NB4 (cell line): ENCODE measurements at regions not wholly inside any gene's neighbourhood (a gene's known extent, or its start where the extent isn't known, plus 50 kb on each side); places are given as distances from the start of the nearest gene placed in this dataset.

ENCODE experiments used
- POLR2A ChIP-seq: IDR thresholded peaks from 2 replicates; pipeline ENCODE4 v1.6.1; 2011; ENCODE audit warnings: mild to moderate bottlenecking; ENCODE audit not compliant: insufficient read length; ENCODE audit errors: extremely low read depth
- TF ChIP-seq, protein P1 (sequence below): IDR thresholded peaks from one replicate; pipeline ENCODE4 v1.5.1; 2012; ENCODE audit warnings: low read depth, low read length
- TF ChIP-seq, protein P2 (sequence below): IDR thresholded peaks from 2 replicates; pipeline ENCODE4 v1.6.1; 2011; ENCODE audit warnings: low read depth, low read length

DNA sequence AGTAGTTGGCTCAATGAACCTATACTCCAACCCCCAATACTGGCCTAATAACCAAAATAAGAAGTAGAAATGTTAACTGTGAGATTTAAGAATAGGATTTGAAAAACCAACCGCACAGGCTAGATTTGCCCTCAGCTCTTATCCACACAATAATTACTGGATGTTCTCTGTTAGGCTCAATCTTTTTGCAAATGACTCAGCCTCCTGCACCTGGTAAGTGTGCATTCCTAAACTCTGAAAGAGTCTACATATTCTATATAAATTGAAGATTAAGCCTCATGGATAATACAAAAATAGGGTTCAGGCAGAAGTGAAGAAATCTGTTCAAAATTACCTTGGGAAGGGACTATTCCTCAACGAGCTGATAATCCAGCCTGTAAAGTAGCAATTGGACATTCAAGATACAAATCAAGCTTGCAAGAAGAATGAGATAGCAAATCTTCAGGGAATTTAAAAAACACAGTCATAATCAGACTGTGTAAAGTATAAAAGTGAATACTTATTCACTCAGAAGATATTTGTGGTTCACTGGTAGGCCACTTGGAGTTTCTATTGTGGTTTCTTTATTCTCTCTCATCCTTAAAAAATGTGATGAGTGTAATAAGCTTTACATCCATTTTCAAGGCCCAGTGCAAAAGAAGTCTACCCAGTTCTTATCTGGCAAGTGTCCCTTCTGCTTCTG lies 931.9 kb upstream of the SOX9 start:
- TF ChIP-seq POLR2A, result no peak
- TF ChIP-seq, protein P1, sequence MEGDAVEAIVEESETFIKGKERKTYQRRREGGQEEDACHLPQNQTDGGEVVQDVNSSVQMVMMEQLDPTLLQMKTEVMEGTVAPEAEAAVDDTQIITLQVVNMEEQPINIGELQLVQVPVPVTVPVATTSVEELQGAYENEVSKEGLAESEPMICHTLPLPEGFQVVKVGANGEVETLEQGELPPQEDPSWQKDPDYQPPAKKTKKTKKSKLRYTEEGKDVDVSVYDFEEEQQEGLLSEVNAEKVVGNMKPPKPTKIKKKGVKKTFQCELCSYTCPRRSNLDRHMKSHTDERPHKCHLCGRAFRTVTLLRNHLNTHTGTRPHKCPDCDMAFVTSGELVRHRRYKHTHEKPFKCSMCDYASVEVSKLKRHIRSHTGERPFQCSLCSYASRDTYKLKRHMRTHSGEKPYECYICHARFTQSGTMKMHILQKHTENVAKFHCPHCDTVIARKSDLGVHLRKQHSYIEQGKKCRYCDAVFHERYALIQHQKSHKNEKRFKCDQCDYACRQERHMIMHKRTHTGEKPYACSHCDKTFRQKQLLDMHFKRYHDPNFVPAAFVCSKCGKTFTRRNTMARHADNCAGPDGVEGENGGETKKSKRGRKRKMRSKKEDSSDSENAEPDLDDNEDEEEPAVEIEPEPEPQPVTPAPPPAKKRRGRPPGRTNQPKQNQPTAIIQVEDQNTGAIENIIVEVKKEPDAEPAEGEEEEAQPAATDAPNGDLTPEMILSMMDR, result no peak
- TF ChIP-seq, protein P2, sequence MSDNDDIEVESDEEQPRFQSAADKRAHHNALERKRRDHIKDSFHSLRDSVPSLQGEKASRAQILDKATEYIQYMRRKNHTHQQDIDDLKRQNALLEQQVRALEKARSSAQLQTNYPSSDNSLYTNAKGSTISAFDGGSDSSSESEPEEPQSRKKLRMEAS, result no peak
